Testis (tissue), 2 donors: ENCODE measurements at regions not wholly inside any gene's neighbourhood (a gene's known extent, or its start where the extent isn't known, plus 50 kb on each side); places are given as distances from the start of the nearest gene placed in this dataset.

ENCODE experiments used
- DNase-seq: peaks from one replicate; pipeline ENCODE4 v3.0.0-alpha.2; 2019
- H3K27ac ChIP-seq, 2 donors: fragments of 200-600 bp; sonication (generic); one replicate each; pipeline ENCODE4 v1.5.1; 2019
- H3K27me3 ChIP-seq: fragments of 200-600 bp; sonication (generic); one replicate; pipeline ENCODE4 v1.5.1; 2019
- H3K36me3 ChIP-seq: fragments of 200-600 bp; sonication (generic); one replicate; pipeline ENCODE4 v1.5.1; 2017; ENCODE audit warnings: low read depth; ENCODE audit errors: missing control alignments
- H3K4me1 ChIP-seq: fragments of 200-600 bp; sonication (generic); one replicate; pipeline ENCODE4 v1.5.1; 2019
- H3K4me3 ChIP-seq, 2 donors: fragments of 200-600 bp; sonication (generic); one replicate each; pipeline ENCODE4 v1.5.1; 2017 to 2019
- H3K9me3 ChIP-seq: fragments of 200-600 bp; sonication (generic); one replicate; pipeline ENCODE4 v1.5.1; 2017
- CTCF ChIP-seq, 3 experiments: fragments of 450-650 bp in 2 of 3; fragments of 200-600 bp in 1 of 3; sonication (generic) in 1 of 3; IDR thresholded peaks; one replicate each; pipeline ENCODE4 v1.5.1; 2016 to 2019; ENCODE audit warnings: antibody characterized with exemption in 3 of 3, mild to moderate bottlenecking in 2 of 3, moderate library complexity in 1 of 3
- POLR2A ChIP-seq: fragments of 450-650 bp; IDR thresholded peaks from one replicate; pipeline ENCODE4 v1.6.1; 2017; ENCODE audit warnings: antibody characterized with exemption, mild to moderate bottlenecking, moderate library complexity
- WGBS, 2 donors: methylation state at CpG; one replicate each; pipeline ENCODE4 v1.1.5; 2018; 5-methylcytosine and 5-hydroxymethylcytosine counted together
- intact Hi-C: fragments of 100-400 bp; cut with DNase I; formaldehyde crosslinking; loops from one replicate; pipeline ENCODE4 v1.15.1; 2023; ENCODE audit warnings: low total_unique reads

- no peaks in the 10 kb centered on the region for H3K9me3 ChIP-seq
- peaks cover 5% of the 10 kb centered on the region for H3K4me1 ChIP-seq
- intact Hi-C loops, result no loop called here
- no peak overlapping the region for H3K4me3 ChIP-seq
- H3K27ac ChIP-seq, result no peak overlapping the region
- no peak for TF ChIP-seq POLR2A
- TF ChIP-seq CTCF (IDR thresholded peaks at IDR 0.05), result no peak
- no peaks in the 10 kb centered on the region for H3K36me3 ChIP-seq
- no peak for DNase-seq
- WGBS, 2 donors, result 78 to 84% methylated on average over 2 of the region's 2 CpGs
- H3K27me3 ChIP-seq, result no peaks in the 10 kb centered on the region
Observed at GRCh38 chr1:198856601-198857000, 217.8 kb downstream of the PTPRC start.

GRCh38 chr1:198858033-198858432 is 219.2 kb downstream of the PTPRC start:
- H3K27ac ChIP-seq, result no peak overlapping the region
- no peaks in the 10 kb centered on the region for H3K9me3 ChIP-seq
- WGBS, 2 donors, result 94 to 95% methylated on average over 2 of the region's 2 CpGs
- H3K4me1 ChIP-seq, result peaks cover 5% of the 10 kb centered on the region
- TF ChIP-seq POLR2A, result no peak
- no peak for TF ChIP-seq CTCF (IDR thresholded peaks at IDR 0.05)
- DNase-seq, result no peak
- no peaks in the 10 kb centered on the region for H3K27me3 ChIP-seq
- no peak overlapping the region for H3K4me3 ChIP-seq
- intact Hi-C loops, result no loop called here
- H3K36me3 ChIP-seq, result no peaks in the 10 kb centered on the region

- intact Hi-C loops, result no loop called here
- Histone ChIP-seq H3K4me3 (no peak overlapping the region), H3K27me3 (no peaks in the 10 kb centered on the region), H3K36me3 (no peaks in the 10 kb centered on the region), H3K9me3 (no peaks in the 10 kb centered on the region), H3K4me1 (peaks cover 5% of the 10 kb centered on the region), H3K27ac (no peak overlapping the region)
- WGBS, 2 donors, result 33 to 52% methylated on average over 2 of the region's 2 CpGs
- no peak for DNase-seq
- no peak for TF ChIP-seq POLR2A
Observed at GRCh38 chr1:198860371-198860770, 221.5 kb downstream of the PTPRC start.

GRCh38 chr1:198861636-198862035 is 222.8 kb downstream of the PTPRC start:
- Histone ChIP-seq H3K9me3 (no peaks in the 10 kb centered on the region), H3K4me3 (no peak overlapping the region), H3K27ac (no peak overlapping the region), H3K36me3 (no peaks in the 10 kb centered on the region), H3K4me1 (peaks cover 5% of the 10 kb centered on the region), H3K27me3 (no peaks in the 10 kb centered on the region)
- intact Hi-C loops, result no loop called here
- 69 to 73% methylated on average over 2 of the region's 2 CpGs for WGBS, 2 donors
- TF ChIP-seq POLR2A (no peak), CTCF (IDR thresholded peaks at IDR 0.05) (no peak)
- no peak for DNase-seq

- H3K27ac ChIP-seq, result no peak overlapping the region
- intact Hi-C loops, result no loop called here
- WGBS, 2 donors, result 83 to 85% methylated on average over 4 of the region's 4 CpGs
Observed at GRCh38 chr1:198864695-198865094, 225.9 kb downstream of the PTPRC start.

More at GRCh38 chr1:198864695-198865094, 225.9 kb downstream of the PTPRC start:
- Histone ChIP-seq H3K4me1 (peaks cover 5% of the 10 kb centered on the region), H3K4me3 (no peak overlapping the region), H3K36me3 (no peaks in the 10 kb centered on the region), H3K9me3 (no peaks in the 10 kb centered on the region), H3K27me3 (no peaks in the 10 kb centered on the region)
- no peak for DNase-seq
- TF ChIP-seq POLR2A, result no peak
- no peak for TF ChIP-seq CTCF (IDR thresholded peaks at IDR 0.05)
